Right atrium auricular region (tissue), 2 donors: ENCODE measurements at regions not wholly inside any gene's neighbourhood (a gene's known extent, or its start where the extent isn't known, plus 50 kb on each side); places are given as distances from the start of the nearest gene placed in this dataset.

Experiments used
- DNase-seq: peaks from one replicate; pipeline ENCODE4 v3.0.0-alpha.2; 2019; ENCODE audit warnings: low spot score
- H3K27ac ChIP-seq, 2 donors: fragments of 200-600 bp; sonication (generic); 1 replicate in 1 of 2; 2 replicates in 1 of 2; pipeline ENCODE4 v1.5.1; 2016 to 2019
- H3K27me3 ChIP-seq, 2 donors: fragments of 200-600 bp; sonication (generic); one replicate each; pipeline versions ENCODE4 v1.5.1 to v1.6.0; 2017 to 2019
- H3K36me3 ChIP-seq: fragments of 200-600 bp; sonication (generic); one replicate; pipeline ENCODE4 v1.5.1; 2016
- H3K4me1 ChIP-seq, 2 donors: fragments of 200-600 bp; sonication (generic); one replicate each; pipeline versions ENCODE4 v1.5.1 to v1.6.0; 2017 to 2019
- H3K4me3 ChIP-seq, 2 donors: fragments of 200-600 bp; sonication (generic); 1 replicate in 1 of 2; 2 replicates in 1 of 2; pipeline ENCODE4 v1.5.1; 2017 to 2019; ENCODE audit warnings: mild to moderate bottlenecking in 1 of 2, moderate library complexity in 1 of 2
- H3K9me3 ChIP-seq, 2 donors: fragments of 200-600 bp; sonication (generic); one replicate each; pipeline ENCODE4 v1.5.1; 2019
- TF ChIP-seq, protein P1 (sequence below), 2 donors: fragments of 200-600 bp; sonication (generic); IDR thresholded peaks; one replicate each; pipeline ENCODE4 v1.5.1; 2019; ENCODE audit warnings: antibody characterized with exemption in 2 of 2

DNA sequence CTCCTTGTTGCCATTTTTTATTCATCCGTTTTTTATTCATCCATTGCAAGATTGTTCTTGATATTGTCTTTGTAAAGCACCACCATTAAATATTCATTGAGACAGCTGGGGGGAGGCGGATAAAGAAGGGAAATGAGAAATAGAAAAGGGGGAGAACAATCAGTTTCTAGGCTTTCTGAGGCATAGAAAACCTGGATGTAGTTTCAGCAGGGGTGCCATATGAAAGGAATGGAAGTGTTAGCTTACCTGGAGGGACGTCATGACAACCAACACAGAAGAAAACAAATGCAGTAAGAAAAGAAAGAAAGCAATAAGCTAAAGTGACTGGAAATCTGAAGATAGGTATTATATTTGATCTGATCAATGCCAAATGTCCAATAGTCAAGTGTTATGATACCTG lies 276.1 kb downstream of the GASK1B start:
- TF ChIP-seq, protein P1, sequence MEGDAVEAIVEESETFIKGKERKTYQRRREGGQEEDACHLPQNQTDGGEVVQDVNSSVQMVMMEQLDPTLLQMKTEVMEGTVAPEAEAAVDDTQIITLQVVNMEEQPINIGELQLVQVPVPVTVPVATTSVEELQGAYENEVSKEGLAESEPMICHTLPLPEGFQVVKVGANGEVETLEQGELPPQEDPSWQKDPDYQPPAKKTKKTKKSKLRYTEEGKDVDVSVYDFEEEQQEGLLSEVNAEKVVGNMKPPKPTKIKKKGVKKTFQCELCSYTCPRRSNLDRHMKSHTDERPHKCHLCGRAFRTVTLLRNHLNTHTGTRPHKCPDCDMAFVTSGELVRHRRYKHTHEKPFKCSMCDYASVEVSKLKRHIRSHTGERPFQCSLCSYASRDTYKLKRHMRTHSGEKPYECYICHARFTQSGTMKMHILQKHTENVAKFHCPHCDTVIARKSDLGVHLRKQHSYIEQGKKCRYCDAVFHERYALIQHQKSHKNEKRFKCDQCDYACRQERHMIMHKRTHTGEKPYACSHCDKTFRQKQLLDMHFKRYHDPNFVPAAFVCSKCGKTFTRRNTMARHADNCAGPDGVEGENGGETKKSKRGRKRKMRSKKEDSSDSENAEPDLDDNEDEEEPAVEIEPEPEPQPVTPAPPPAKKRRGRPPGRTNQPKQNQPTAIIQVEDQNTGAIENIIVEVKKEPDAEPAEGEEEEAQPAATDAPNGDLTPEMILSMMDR (IDR thresholded peaks at IDR 0.05) = no peak
- no peak overlapping the region for H3K4me3 ChIP-seq
- H3K27ac ChIP-seq = no peak overlapping the region
- DNase-seq = no peak
- H3K4me1 ChIP-seq = no peaks in the 10 kb centered on the region
- peaks cover 0 to under 1% of the 10 kb centered on the region in 2 donors for H3K9me3 ChIP-seq
- H3K27me3 ChIP-seq = no peaks in the 10 kb centered on the region
- no peaks in the 10 kb centered on the region for H3K36me3 ChIP-seq

DNA sequence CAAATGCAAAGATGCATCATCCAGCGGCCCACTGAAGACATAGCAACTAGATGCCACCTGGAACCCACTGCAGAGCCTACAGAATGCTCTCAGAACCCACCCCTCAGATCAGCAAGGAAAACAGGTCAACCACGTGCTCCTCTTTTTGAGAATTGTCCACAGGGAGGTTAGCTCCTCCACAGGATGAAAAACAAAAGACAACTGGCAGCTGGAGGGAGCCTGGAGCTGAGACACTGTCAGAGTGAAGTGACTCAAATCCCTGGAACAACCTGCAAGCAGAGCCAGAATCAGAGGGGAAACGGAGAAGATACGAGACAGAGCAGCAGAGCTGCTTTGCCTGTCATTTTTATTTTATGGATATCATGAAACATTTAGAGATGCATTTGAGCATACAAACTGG lies 277.6 kb downstream of the GASK1B start:
- H3K27me3 ChIP-seq = no peaks in the 10 kb centered on the region
- DNase-seq = no peak
- H3K9me3 ChIP-seq = no peaks in the 10 kb centered on the region
- no peaks in the 10 kb centered on the region for H3K36me3 ChIP-seq
- H3K27ac ChIP-seq = no peak overlapping the region
- no peak overlapping the region for H3K4me3 ChIP-seq
- no peaks in the 10 kb centered on the region for H3K4me1 ChIP-seq
- TF ChIP-seq, protein P1 (IDR thresholded peaks at IDR 0.05) = no peak

DNA sequence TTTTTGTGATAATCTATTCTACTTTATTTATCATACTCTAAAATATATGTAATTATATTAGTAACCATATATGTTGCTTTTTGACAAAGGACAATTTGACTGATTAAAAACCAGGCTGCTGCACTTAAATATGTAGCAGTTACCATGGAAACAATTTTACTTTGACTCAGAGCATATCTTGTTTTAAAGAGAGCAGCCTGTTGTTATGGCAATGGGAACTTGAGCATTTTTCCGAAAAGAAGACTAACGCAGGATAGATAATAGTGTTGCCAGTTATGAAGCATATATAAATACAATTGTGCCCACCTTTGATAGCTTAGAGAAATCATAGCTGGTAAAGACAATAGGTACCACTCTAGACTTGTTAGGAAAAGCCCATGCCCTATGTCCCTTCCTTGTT lies 283.0 kb downstream of the GASK1B start:
- TF ChIP-seq, protein P1 (IDR thresholded peaks at IDR 0.05) = no peak
- Histone ChIP-seq H3K27me3 (no peaks in the 10 kb centered on the region), H3K4me1 (no peaks in the 10 kb centered on the region), H3K36me3 (no peaks in the 10 kb centered on the region), H3K4me3 (no peak overlapping the region), H3K9me3 (no peaks in the 10 kb centered on the region), H3K27ac (no peak overlapping the region)
- no peak for DNase-seq

DNA sequence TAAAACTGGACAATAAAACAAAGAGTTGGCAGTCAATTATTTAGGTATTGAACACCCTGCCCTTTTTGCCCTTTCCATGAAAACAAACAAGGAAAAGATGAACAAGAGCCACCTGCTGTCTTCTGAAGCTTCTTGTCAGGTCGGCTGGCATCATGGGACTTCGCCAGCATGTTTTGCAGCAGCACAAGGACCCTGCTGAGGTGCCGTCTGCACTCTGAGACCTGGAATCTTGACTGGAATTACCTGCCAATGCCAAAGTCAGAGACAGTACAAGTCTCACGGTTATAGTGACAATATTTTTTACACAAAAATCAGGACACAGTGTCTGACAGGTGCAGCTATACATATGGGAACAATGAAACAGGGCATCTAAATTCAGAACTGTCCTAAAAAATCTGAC lies 284.5 kb downstream of the GASK1B start:
- Histone ChIP-seq H3K4me3 (no peak overlapping the region), H3K27ac (no peak overlapping the region), H3K9me3 (no peaks in the 10 kb centered on the region), H3K4me1 (no peaks in the 10 kb centered on the region), H3K27me3 (no peaks in the 10 kb centered on the region), H3K36me3 (no peaks in the 10 kb centered on the region)
- TF ChIP-seq, protein P1 (IDR thresholded peaks at IDR 0.05) = no peak
- DNase-seq = no peak

DNA sequence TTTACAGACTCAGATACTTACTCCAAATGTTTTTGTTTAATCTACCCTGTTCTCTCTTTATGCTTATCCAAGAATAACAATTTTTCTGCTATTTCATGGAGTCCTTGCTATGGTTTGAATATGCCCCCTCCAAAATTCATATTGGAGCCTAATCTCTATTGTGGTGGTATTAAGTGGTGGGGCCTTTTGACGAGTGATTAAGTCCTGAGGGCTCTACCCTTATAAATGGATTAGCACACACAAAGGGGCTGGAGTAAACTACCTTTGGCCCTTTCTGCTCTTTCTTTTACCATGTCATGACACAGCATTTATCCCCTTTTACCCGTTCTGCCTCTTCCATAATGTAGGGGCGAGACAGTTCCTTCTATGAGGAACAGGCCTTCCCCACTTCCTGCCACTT lies 285.5 kb downstream of the GASK1B start:
- H3K4me1 ChIP-seq = no peaks in the 10 kb centered on the region
- no peaks in the 10 kb centered on the region for H3K36me3 ChIP-seq
- TF ChIP-seq, protein P1 (IDR thresholded peaks at IDR 0.05) = no peak
- H3K27ac ChIP-seq = no peak overlapping the region
- no peaks in the 10 kb centered on the region for H3K27me3 ChIP-seq
- DNase-seq = no peak
- H3K9me3 ChIP-seq = no peaks in the 10 kb centered on the region
- no peak overlapping the region for H3K4me3 ChIP-seq

DNA sequence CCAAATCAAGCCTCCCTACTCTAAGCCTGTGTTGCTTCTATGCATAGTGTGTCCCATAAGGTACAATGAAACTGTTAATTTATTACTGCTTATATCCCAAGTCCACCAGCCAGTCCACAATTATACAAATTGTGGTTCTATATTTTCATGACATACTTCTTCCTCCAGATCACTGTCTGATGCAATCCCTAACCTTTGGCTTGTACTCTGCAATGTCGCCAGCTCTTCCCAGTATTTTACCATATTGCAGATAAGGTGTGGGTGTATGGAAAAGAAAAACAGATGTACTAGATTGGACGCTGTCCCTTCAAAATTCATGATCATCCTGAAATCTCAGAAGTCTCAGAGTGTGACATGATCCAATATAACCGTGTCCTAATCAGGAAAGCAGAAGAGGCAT lies 286.2 kb downstream of the GASK1B start:
- Histone ChIP-seq H3K27ac (no peak overlapping the region), H3K9me3 (no peaks in the 10 kb centered on the region), H3K36me3 (no peaks in the 10 kb centered on the region), H3K4me1 (no peaks in the 10 kb centered on the region), H3K4me3 (no peak overlapping the region), H3K27me3 (no peaks in the 10 kb centered on the region)
- TF ChIP-seq, protein P1 (IDR thresholded peaks at IDR 0.05) = no peak
- no peak for DNase-seq
